Vagina (tissue), 2 donors: ENCODE measurements at regions not wholly inside any gene's neighbourhood (a gene's known extent, or its start where the extent isn't known, plus 50 kb on each side); places are given as distances from the start of the nearest gene placed in this dataset.

Experiments used
- CTCF ChIP-seq, 3 experiments: fragments of 450-650 bp in 2 of 3; fragments of 200-600 bp in 1 of 3; sonication (generic) in 1 of 3; IDR thresholded peaks; one replicate each; pipeline ENCODE4 v1.5.1; 2017 to 2019; ENCODE audit warnings: antibody characterized with exemption in 3 of 3, mild to moderate bottlenecking in 2 of 3, moderate library complexity in 2 of 3
- POLR2AphosphoS5 ChIP-seq, 2 donors: sonication (generic); formaldehyde crosslinking; IDR thresholded peaks; one replicate each; pipeline ENCODE4 v1.9.0; 2017; ENCODE audit warnings: antibody characterized with exemption in 2 of 2, mild to moderate bottlenecking in 2 of 2, low read depth in 1 of 2; ENCODE audit not compliant: insufficient read depth in 1 of 2

- TF ChIP-seq POLR2AphosphoS5 (IDR thresholded peaks at IDR 0.05; ENCODE audit: insufficient read depth in 1 of 2, low read depth in 1 of 2), result no peak
- no peak for TF ChIP-seq CTCF (IDR thresholded peaks at IDR 0.05)
Measured at GRCh38 chr2:186984966-186985365, 136.0 kb upstream of the ZSWIM2 start.
